ENCODE measurements at regions not wholly inside any gene's neighbourhood (a gene's known extent, or its start where the extent isn't known, plus 50 kb on each side); places are given as distances from the start of the nearest gene placed in this dataset.

DNA sequence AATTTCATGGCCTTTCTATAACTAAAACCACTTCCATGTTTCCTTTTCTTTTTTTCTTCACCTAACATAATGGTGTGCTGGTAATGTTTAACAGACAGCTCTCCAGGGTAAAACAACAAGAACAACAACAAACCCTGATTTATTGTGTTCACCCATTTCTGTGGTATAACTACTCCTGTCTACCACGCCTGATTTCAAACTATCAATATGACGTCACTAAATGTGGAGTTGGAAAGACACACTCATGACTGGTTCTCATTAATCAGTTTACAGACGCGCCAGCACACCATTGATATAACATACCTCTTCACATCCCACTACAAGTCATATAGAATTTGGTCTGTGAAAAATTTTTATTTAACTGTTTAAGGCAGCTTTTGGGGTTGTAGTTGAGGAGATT, 142.9 kb downstream of the ARRDC3 start:
- no peak for DNase-seq

DNA sequence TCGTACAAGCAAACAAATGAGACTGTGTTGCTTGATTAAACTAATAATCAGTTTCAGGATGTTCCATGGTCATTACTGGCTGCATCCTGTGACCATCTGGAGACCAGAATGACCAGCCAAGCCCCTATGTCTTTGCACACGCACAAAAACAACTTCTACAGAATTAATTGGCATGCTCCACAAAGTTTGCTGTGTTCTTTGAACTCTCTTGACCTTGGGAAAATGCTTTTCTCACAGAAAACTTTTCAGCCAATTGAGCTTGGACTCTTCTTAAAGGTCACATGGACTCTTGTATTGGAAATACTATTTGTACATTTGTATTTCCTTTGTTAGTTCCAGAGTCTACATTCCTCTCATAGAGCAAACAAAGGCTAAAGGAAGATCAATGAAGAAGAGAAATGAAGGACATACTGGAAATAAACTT, 147.8 kb downstream of the ARRDC3 start:
- DNase-seq = no peak

DNA sequence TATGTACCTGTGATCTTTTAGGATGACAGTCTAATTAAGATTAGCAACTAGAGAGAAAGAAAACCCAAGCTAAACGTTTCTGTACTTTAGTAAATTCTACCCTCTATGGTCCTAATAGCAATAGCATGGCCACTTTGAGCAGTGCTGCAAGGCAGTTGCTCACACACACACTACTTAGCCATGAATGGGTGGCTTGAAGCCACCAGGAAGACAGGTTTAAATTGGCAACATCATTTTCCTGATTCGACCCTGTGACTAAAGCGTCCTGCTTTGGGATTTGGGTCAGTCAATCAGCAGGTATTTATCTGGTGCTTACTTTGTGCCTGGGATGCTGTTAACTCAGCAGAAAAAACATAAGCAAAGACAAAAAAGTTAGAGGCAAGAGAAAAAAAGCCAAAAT, 150.6 kb downstream of the ARRDC3 start:
- DNase-seq = no peak

- DNase-seq = no peak
Observed at GRCh38 chr5:91229031-91229727, 153.9 kb downstream of the ARRDC3 start.

DNA sequence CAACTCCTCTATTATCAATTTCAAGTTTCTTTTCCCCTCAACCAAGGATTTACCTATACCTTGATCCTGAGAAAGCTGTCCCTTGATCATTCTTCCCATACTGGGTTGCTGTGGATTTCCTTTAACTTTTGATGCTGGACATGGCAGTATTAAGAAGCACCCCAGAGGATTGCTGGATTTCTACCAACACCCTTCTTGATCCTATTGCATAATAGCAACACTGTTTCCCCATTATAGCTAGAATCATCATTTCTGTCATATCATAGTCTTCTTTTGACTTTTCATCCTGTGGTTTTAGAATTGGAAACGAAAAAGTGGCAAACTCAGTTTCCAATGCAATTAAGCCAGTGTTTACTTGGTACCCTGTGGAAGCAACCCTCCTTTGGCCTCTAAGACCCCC, 154.9 kb downstream of the ARRDC3 start:
- DNase-seq = no peak

DNA sequence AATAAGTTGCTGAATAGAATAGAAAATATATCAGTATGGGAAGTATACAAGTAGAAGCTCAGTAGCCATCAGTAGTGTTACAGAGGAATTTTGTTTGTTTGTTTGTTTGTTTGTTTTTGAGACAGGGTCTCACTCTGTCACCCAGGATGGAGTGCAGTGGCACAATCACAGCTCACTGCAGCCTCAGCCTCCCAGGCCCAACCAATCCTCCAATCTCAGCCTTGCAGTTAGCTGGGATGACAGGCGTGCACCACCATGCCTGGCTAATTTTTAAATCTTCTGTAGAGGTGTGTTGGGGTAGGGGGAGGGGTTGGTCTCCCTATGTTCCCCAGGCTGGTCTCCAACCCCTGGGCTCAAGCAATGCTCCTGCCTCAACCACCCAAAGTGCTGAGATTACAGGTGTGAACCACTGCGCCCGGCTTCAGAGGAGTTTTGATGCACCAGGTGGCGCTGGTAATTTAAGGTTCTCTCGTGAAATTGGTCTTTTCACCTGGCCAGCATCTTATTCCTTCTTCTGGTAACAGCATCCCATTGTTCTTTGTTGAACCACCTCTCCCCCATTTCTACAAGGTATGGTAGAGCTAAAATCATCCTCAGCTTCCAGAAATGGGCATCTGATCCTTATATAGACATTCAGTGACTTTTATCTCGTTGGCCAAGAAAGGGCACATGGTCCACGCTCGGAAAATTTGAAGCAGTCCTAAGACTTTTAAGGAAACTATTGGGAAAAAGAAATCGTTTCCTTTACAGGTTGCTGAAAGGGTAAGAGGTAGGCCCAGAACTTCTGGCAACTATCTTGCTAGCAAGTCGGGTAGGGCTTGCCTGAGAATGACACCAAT, 157.1 kb downstream of the ARRDC3 start:
- DNase-seq = peak; percentile 65

- DNase-seq = no peak
Observed at GRCh38 chr5:91224969-91225368, 158.1 kb downstream of the ARRDC3 start.

DNA sequence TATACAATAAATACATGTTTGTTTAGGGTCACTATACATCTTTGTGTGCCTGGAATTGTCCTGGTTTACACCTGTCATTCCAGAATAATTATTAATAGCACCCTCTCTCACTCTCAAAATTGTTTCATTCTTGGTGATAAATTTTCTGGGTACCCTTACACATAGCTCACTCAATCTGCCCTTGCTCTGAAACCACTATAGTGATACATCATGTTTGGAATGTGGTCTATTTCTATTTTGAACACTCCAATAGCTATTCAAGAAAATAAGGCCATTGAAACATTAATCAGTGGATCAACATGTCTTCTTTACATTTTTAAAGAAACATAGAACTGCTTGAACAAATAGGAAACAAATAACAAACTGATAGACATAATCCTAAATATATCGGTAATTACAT, 158.7 kb downstream of the ARRDC3 start:
- DNase-seq = no peak

- DNase-seq = no peak
Observed at GRCh38 chr5:91223886-91224285, 159.2 kb downstream of the ARRDC3 start.

GRCh38 chr5:91222482-91222881, 160.6 kb downstream of the ARRDC3 start:
- DNase-seq = no peak

GRCh38 chr5:91221917-91222316, 161.2 kb downstream of the ARRDC3 start:
- no peak for DNase-seq

DNA sequence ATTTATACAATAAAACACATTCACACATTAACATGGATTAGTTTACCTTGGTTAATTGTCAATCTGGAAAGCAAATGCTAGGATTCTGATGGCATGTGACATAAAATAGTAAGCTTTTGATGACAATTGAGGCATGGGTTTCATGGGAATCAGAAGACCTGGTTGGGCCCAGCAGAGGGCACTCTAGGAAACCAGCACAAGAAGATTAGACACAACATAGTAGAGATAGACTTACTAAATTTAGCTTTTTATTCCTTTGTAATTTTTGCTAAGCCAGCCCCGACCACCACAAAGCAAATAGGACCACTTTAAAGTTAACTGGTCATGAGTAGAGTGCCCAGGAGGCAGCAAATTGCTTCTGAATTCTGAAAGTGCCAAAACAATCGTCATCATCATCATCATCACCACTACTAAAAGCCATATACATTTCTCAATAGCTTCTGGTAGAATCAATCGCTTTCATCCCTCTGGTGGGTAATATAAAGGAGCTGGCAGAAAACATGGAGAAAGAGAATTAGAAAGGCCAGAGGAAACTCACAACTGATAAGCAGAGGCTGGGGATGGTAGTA, 163.2 kb downstream of the ARRDC3 start:
- peak; percentile 33 for DNase-seq

- DNase-seq = no peak
Observed at GRCh38 chr5:91219091-91219802, 163.9 kb downstream of the ARRDC3 start.

GRCh38 chr5:91217859-91218258, 165.3 kb downstream of the ARRDC3 start:
- no peak for DNase-seq

- DNase-seq = no peak
Observed at GRCh38 chr5:91214571-91214970, 168.5 kb downstream of the ARRDC3 start.
